HPDE6-E6E7 (cell line): ENCODE measurements at regions not wholly inside any gene's neighbourhood (a gene's known extent, or its start where the extent isn't known, plus 50 kb on each side); places are given as distances from the start of the nearest gene placed in this dataset.
"Not testable (repeated sequence)": the region's sequence is repeated elsewhere in the genome, so short reads cannot be mapped to it uniquely, and the experiment has no call there.

ENCODE experiments used
- DNase-seq: peaks from one replicate; pipeline ENCODE4 v3.0.0; 2011; ENCODE audit warnings: missing footprints; ENCODE audit errors: extremely low spot score

GRCh38 chr5:136546441-136546840 lies 181.1 kb upstream of the TRPC7 start:
- DNase-seq = not testable (repeated sequence)

GRCh38 chr5:136545031-136545430 lies 179.7 kb upstream of the TRPC7 start:
- DNase-seq = not testable (repeated sequence)

- no peak for DNase-seq
Measured at GRCh38 chr5:136538534-136538933, 173.2 kb upstream of the TRPC7 start.

- no peak for DNase-seq
Measured at GRCh38 chr5:136529081-136529480, 163.7 kb upstream of the TRPC7 start.

GRCh38 chr5:136528481-136529030 lies 163.2 kb upstream of the TRPC7 start:
- no peak for DNase-seq

- DNase-seq = no peak
Measured at GRCh38 chr5:136527311-136527710, 162.0 kb upstream of the TRPC7 start.

GRCh38 chr5:136526791-136527190 lies 161.4 kb upstream of the TRPC7 start:
- DNase-seq = no peak

- no peak for DNase-seq
Measured at GRCh38 chr5:136526021-136526420, 160.7 kb upstream of the TRPC7 start.

GRCh38 chr5:136525597-136525996 lies 160.3 kb upstream of the TRPC7 start:
- DNase-seq = no peak

- no peak for DNase-seq
Measured at GRCh38 chr5:136522217-136522956, 157.0 kb upstream of the TRPC7 start.

- no peak for DNase-seq
Measured at GRCh38 chr5:136521696-136522095, 156.4 kb upstream of the TRPC7 start.

GRCh38 chr5:136518814-136519213 lies 153.5 kb upstream of the TRPC7 start:
- no peak for DNase-seq

GRCh38 chr5:136518174-136518573 lies 152.8 kb upstream of the TRPC7 start:
- DNase-seq = no peak

- no peak for DNase-seq
Measured at GRCh38 chr5:136517755-136518154, 152.4 kb upstream of the TRPC7 start.

GRCh38 chr5:136516637-136517036 lies 151.3 kb upstream of the TRPC7 start:
- no peak for DNase-seq

- DNase-seq = no peak
Measured at GRCh38 chr5:136513430-136513829, 148.1 kb upstream of the TRPC7 start.

- DNase-seq = no peak
Measured at GRCh38 chr5:136511046-136511445, 145.7 kb upstream of the TRPC7 start.

- no peak for DNase-seq
Measured at GRCh38 chr5:136510481-136510880, 145.1 kb upstream of the TRPC7 start.

GRCh38 chr5:136506131-136506530 lies 140.8 kb upstream of the TRPC7 start:
- no peak for DNase-seq

GRCh38 chr5:136501133-136501532 lies 135.8 kb upstream of the TRPC7 start:
- DNase-seq = no peak

- no peak for DNase-seq
Measured at GRCh38 chr5:136492587-136492986, 127.2 kb upstream of the TRPC7 start.

GRCh38 chr5:136491806-136492205 lies 126.5 kb upstream of the TRPC7 start:
- no peak for DNase-seq

GRCh38 chr5:136484808-136485325 lies 119.5 kb upstream of the TRPC7 start:
- DNase-seq = no peak
